AG04450 (cell line): ENCODE measurements at regions not wholly inside any gene's neighbourhood (a gene's known extent, or its start where the extent isn't known, plus 50 kb on each side); places are given as distances from the start of the nearest gene placed in this dataset.

Experiments
- CTCF ChIA-PET: fragments of 300-600, 350-600 bp; formaldehyde crosslinking; extraction: SDS; loops from one replicate; lab custom pipeline; 2022; ENCODE audit warnings: antibody characterized with exemption, inconsistent platforms; lab: Charles Lee
- POLR2A ChIA-PET: fragments of 350-600 bp; formaldehyde crosslinking; extraction: SDS; loops from one replicate; lab custom pipeline; 2021; ENCODE audit warnings: antibody characterized with exemption, inconsistent platforms; lab: Yijun Ruan, JAX
- DNase-seq: peaks from one replicate; pipeline ENCODE4 v3.0.0-alpha.2; 2011; ENCODE audit warnings: low read depth, low spot score
- H3K27ac ChIP-seq: one replicate; pipeline ENCODE4 v1.5.1; 2012; ENCODE audit warnings: low read depth, low read length, control low read depth
- H3K27me3 ChIP-seq: one replicate; pipeline ENCODE4 v1.6.0; 2012; ENCODE audit warnings: low read length; ENCODE audit not compliant: control insufficient read depth, insufficient read depth
- H3K4me3 ChIP-seq: 2 replicates; pipeline ENCODE4 v1.5.1; 2011; ENCODE audit warnings: mild to moderate bottlenecking, low read depth, low read length, control low read depth
- H3K9me3 ChIP-seq: 2 replicates; pipeline ENCODE4 v1.5.1; 2012; ENCODE audit warnings: low read length; ENCODE audit not compliant: control insufficient read depth, insufficient read depth
- CTCF ChIP-seq: IDR thresholded peaks from 2 replicates; pipeline ENCODE4 v1.5.1; 2011; ENCODE audit warnings: low read depth, low read length, control low read depth, inconsistent platforms

- DNase-seq, result no peak
- POLR2A ChIA-PET, result no interaction called here
- Histone ChIP-seq H3K4me3 (no peak overlapping the region), H3K27ac (no peak overlapping the region), H3K27me3 (no peaks in the 10 kb centered on the region), H3K9me3 (no peaks in the 10 kb centered on the region)
- CTCF ChIA-PET, result interaction anchor here (0.5 kb wide), 1 partner anchor 11 kb away, joined by 3 read pairs; no protein-coding TSS in a partner anchor
- TF ChIP-seq CTCF, result no peak
Observed at GRCh38 chr1:34657849-34658248, 97.0 kb upstream of the GJB5 start.

GRCh38 chr1:34663031-34663430, 91.8 kb upstream of the GJB5 start:
- no peaks in the 10 kb centered on the region for H3K27me3 ChIP-seq
- ChIA-PET POLR2A (no interaction called here), CTCF (interaction anchor here (0.7 kb wide), 1 partner anchor 1078 kb away, joined by 3 read pairs; no protein-coding TSS in a partner anchor)
- DNase-seq, result no peak
- H3K9me3 ChIP-seq, result no peaks in the 10 kb centered on the region
- no peak overlapping the region for H3K4me3 ChIP-seq
- no peak overlapping the region for H3K27ac ChIP-seq
- no peak for TF ChIP-seq CTCF

- ChIA-PET POLR2A (no interaction called here), CTCF (no interaction called here)
Observed at GRCh38 chr1:34668063-34668462, 86.8 kb upstream of the GJB5 start.

GRCh38 chr1:34670982-34671381, 83.9 kb upstream of the GJB5 start:
- ChIA-PET POLR2A (no interaction called here), CTCF (no interaction called here)
- no peak overlapping the region for H3K27ac ChIP-seq
- no peaks in the 10 kb centered on the region; the same call in 1 of the 2 replicates for H3K9me3 ChIP-seq
- H3K4me3 ChIP-seq, result no peak overlapping the region
- no peaks in the 10 kb centered on the region for H3K27me3 ChIP-seq
- no peak for TF ChIP-seq CTCF
- DNase-seq, result no peak

More at GRCh38 chr1:34668063-34668462, 86.8 kb upstream of the GJB5 start:
- DNase-seq, result no peak
- H3K9me3 ChIP-seq, result no peaks in the 10 kb centered on the region; the same call in 1 of the 2 replicates
- TF ChIP-seq CTCF, result no peak
- no peaks in the 10 kb centered on the region for H3K27me3 ChIP-seq
- H3K4me3 ChIP-seq, result no peak overlapping the region
- H3K27ac ChIP-seq, result no peak overlapping the region

GRCh38 chr1:34671887-34672286, 83.0 kb upstream of the GJB5 start:
- ChIA-PET CTCF (no interaction called here), POLR2A (no interaction called here)
- no peak for TF ChIP-seq CTCF
- Histone ChIP-seq H3K4me3 (no peak overlapping the region), H3K9me3 (no peaks in the 10 kb centered on the region; the same call in 1 of the 2 replicates), H3K27me3 (no peaks in the 10 kb centered on the region), H3K27ac (no peak overlapping the region)
- DNase-seq, result no peak
